Cardiac septum (tissue), 1 donor: ENCODE measurements at regions not wholly inside any gene's neighbourhood (a gene's known extent, or its start where the extent isn't known, plus 50 kb on each side); places are given as distances from the start of the nearest gene placed in this dataset.
"Not testable (repeated sequence)": the region's sequence is repeated elsewhere in the genome, so short reads cannot be mapped to it uniquely, and the experiment has no call there.

Source experiments
- DNase-seq: peaks from one replicate; pipeline ENCODE4 v3.0.0-alpha.2; 2020; ENCODE audit warnings: low spot score
- intact Hi-C: fragments of 100-400 bp; cut with DNase I; formaldehyde crosslinking; loops from one replicate; pipeline ENCODE4 v1.14.0; 2022
- donor health status: DM: no; HTN: no; CAD: no.

GRCh38 chr14:43789458-43789857, 717.6 kb downstream of the FSCB start:
- intact Hi-C loops, result no loop called here
- DNase-seq, result no peak

DNA sequence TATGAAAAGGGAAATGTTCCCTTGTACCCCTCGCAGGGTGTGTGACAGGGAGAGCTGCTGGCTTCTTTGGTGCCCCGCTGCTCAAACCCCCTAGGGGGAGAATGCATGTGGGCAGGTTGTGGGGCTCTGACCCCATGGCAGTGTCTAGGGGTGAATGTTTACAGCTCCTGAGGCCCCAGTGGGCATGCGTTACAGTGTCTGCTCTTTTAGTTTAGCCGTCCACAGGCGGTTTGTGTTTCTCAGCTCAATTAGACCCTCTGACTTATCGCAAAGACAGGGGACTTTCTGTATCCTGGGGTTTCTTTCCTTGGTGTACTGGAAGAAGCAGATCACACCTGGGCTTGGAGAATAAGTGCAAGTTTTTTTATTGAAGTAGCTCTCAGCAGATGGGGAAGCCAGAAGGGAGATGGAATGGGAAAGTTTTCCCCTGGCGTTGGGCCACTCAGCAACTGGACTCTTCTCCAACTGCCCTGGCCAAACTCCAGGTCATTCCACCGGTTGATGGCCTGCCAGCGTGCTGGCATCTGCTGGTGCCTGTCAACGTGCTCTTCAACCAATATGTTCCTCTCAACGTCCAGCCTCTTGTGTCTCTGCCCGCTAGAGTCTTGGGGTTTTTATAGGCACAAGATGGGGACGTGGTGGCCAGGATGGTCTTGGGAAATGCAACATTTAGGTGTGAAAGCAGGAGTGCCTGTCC, 720.9 kb downstream of the FSCB start:
- intact Hi-C loops, result no loop called here
- no peak for DNase-seq

DNA sequence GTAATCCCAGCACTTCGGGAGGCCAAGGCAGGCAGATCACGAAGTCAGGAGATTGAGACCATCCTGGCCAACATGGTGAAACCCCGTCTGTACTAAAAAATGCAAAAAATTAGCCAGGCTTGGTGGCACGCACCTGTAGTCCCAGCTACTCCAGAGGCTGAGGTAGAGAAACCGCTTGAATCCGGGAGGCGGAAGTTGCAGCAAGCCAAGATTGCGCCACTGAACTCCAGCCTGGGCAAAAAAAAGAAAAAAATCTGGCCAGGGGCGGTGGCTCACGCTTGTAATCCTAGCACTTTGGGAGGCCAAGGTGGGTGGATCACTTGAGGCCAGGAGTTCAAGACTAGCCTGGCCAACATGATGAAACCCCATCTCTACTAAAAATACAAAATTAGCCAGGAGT, 722.7 kb downstream of the FSCB start:
- DNase-seq, intact Hi-C loops: not testable (repeated sequence)

DNA sequence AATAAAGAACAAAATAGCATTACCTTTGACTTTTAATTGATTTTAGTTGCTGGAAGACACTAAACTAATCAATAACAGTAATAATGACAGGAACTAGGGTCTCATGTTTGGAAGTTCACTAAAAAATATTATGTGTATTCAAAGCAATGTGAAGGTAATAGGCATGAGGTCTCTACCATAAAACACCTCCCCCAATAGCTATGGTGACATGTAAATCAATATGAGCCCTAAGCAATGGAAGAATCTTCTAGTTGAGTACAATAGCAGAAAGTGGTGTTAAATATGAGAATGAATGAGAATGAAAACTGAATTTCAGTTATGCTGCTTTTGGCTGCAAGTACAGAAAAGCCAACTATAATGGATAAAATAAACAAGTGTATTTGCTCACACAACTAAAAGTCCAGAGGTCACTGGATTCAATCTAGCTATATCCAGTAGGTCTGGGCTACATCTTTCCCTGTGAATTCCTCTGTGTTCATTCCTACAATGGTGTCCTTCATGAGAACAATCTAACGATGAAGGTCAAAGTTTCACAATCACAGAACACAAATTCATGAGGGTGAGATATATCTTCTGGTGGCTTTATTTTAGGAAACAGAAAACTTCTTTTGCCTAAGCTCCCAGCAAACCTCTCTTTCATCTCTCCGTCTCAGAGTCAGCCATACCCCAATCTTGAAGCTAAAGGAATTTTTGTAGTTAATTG, 728.0 kb downstream of the FSCB start:
- DNase-seq, result no peak
- intact Hi-C loops, result no loop called here

GRCh38 chr14:43778570-43778936, 728.5 kb downstream of the FSCB start:
- DNase-seq, result no peak
- intact Hi-C loops, result no loop called here

DNA sequence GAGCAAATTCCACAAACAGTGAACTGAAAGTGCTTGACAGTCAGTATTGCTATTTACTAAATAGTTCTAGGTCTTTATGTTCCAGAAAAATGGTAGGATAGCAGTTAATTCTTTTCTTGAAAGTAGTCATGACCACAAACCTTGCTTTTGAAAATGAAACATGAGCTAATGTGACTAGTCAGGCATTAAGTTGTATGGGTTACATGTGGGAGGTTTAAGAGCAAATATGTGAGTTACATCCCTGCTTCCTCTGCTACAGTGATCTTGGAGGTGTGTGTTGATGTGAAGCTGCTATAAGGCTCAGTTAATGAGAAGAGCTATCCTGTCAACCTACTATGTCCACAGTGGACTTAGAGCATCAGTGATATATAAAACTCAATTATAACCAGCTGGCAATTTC, 741.6 kb downstream of the FSCB start:
- no peak for DNase-seq
- intact Hi-C loops, result no loop called here

- intact Hi-C loops, result no loop called here
- DNase-seq, result no peak
Observed at GRCh38 chr14:43764433-43764832, 742.6 kb downstream of the FSCB start.

GRCh38 chr14:43755707-43756106, 751.4 kb downstream of the FSCB start:
- DNase-seq, result no peak
- intact Hi-C loops, result no loop called here

DNA sequence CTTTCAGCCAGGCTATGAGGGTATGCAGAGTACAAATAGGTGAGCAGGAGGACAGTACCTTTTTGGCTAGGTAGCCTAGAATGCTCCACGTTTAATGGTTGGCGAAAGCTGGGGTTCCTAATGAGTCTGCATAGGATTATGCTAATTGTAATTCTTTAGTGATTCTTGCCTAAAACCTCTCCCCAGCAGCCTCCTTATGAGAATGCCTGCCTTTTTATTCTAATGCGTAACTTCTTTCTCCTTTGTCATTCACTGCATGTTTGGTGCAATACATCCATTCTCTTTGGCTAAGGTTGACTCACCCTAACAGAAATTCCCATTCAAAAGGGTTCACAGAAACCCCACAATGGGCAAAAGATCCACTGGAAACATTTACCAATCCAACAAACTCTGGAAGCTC, 752.2 kb downstream of the FSCB start:
- DNase-seq, result no peak
- intact Hi-C loops, result no loop called here

DNA sequence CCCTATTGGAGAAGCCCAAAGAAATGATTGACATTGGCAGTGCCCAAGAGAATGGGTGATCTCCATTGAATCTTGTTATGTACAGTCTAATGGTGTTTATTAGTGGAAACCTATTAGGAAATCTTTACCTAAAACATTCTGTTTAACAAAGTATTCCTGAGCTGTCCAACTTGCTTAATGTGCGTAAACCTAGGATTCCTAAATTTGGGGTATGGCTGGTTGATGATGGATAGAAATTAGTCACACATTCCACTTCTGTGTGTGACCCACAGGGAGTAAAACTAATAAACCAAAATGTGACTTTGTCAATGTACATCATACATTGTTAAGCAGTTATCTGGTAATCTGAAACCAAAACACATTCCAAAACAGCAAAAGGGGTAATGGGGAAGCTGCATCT, 761.3 kb downstream of the FSCB start:
- intact Hi-C loops, result no loop called here
- DNase-seq, result no peak

DNA sequence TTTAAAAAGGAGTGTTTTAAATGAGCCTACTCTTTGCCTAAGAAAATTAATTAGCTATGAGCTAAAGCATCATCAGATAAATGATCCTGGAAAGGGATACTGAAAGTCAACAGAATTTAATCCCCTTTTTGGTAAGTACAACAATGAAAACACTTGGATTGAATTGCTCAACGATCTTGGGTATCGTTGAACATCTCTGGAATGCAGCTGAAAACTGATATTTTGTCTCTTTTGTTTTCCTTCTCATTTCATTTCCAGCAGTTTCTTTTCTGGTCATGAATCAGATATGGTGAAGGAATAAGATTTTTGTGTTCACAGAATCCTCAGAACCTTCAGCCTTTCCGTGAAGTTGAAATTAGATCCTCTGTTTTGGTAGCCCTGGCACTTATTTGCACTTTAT, 771.2 kb downstream of the FSCB start:
- intact Hi-C loops, result no loop called here
- no peak for DNase-seq

DNA sequence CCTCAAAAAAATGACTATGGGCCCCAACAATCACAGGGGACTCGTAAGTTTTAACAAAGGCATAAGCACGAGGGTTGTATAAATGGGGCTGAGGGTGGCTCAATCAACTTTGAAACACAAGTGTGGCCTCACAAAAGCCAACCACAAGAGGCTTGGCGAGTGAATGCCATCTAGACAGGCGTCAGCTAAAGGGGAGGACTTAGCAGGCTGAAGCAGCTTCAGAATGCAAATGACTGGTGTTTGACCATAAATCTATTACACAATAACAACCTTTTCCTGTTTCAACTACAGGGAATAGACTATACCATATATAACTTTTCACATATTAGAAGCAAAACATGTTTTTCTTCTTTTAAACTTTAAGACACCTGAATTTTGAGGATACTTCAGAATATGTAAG, 777.9 kb downstream of the FSCB start:
- intact Hi-C loops, result no loop called here
- DNase-seq, result no peak

- intact Hi-C loops, result no loop called here
- DNase-seq, result no peak
Observed at GRCh38 chr14:43706900-43707299, 800.2 kb downstream of the FSCB start.

- DNase-seq, intact Hi-C loops: not testable (repeated sequence)
Observed at GRCh38 chr14:43698561-43699284, 808.4 kb downstream of the FSCB start.

- DNase-seq, result no peak
- intact Hi-C loops, result no loop called here
Observed at GRCh38 chr14:43697003-43697402, 810.1 kb downstream of the FSCB start.

- no peak for DNase-seq
- intact Hi-C loops, result no loop called here
Observed at GRCh38 chr14:43692706-43693105, 814.4 kb downstream of the FSCB start.

DNA sequence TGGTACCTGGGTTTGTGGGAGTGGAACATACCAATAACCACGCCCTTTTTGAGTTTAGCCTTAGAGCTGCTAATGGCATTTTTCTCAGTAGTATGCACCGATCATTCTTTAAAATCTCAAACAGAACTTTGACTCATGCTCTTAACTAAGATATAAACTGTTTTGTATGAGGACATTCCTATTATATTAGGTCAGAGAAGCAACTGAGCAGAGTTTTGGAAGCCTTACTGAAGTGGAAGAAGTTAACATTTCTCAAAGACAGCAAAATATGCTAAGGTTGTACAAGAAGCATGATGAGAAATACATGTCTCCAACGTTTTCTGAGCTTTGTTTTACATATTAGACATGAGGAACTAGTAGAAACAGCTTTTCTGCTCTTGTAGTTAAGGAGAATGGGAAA, 819.2 kb downstream of the FSCB start:
- DNase-seq, result no peak
- intact Hi-C loops, result no loop called here

GRCh38 chr14:43677581-43677980, 829.5 kb downstream of the FSCB start:
- DNase-seq, result no peak
- intact Hi-C loops, result no loop called here

DNA sequence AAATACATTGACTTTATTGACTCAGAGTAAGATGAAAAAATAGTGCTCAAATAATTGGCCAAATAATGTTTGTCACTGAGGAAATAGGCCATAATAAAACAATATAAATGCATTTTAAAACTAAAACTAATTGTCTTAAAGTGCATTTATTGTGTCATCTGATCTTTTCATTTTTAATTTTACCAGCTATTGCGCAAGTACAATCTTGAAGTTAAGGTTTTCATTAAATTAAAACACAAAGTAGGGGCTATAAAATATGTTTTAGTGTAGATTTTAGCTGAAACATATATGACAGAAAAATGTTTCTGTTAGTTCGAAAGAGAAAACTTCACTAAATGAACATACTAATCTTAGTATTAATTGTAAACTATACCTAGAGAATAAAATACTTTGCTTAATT, 832.8 kb downstream of the FSCB start:
- intact Hi-C loops, result no loop called here

DNA sequence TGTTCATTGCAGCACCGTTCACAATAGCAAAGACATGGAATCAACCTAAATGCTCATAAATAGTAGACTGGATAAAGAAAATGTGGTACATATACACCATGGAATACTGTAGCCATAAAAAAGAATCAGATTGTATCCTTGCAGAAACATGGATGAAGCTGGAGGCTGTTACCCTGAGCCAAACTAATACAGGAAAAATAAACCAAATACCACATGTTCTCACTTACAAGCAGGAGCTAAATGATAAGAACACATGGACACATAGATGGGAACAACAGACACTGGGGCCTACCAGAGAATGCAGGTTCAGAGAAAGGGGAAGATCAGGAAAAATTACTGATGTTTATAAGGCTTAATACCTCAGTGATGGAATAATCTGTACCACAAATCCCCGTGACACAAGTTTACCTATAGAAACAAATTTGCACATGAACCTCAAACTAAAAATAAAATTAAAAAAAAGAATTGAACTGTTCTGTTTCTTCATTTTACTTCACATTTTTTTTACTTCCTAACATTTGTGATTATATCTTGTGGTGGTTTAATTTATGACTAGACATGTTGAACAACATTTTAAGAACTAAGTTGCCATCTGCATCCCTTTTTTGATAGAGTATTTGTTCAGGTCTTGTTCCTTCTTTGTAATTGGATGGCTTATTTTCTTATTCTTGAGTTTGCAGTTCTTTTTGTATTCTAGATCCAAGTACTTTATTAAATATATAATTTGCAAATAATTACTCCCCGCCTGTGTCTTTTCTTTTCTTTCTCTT, 835.2 kb downstream of the FSCB start:
- no peak for DNase-seq
- intact Hi-C loops, result no loop called here

More for the DNA sequence above, 832.8 kb downstream of the FSCB start:
- DNase-seq, result no peak
